Hindlimb muscle (tissue), 1 donor: ENCODE measurements at regions not wholly inside any gene's neighbourhood (a gene's known extent, or its start where the extent isn't known, plus 50 kb on each side); places are given as distances from the start of the nearest gene placed in this dataset.
"Not testable (repeated sequence)": the region's sequence is repeated elsewhere in the genome, so short reads cannot be mapped to it uniquely, and the experiment has no call there.

Experiments
- DNase-seq: peaks from one replicate; pipeline ENCODE4 v3.0.0-alpha.2; 2013

DNA sequence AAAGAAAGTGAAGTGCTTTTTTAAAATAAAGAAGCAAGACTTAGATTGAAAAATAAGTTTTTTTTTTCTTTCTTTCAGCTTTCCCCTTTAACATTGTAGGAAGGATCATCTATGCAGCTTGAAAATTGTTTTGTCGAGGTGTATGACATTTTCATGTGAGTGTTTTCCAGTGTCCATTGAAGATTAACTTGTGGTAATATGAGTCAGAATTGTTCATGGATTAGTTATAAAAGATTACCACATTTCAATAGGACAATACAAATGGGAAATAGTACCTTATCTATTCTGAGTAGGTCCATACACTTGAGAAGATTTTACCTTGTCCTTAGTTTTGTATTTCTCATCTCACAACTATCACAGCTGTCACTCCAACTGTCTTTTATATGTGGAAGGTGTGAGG lies 1234.7 kb downstream of the NSUN3 start:
- no peak for DNase-seq

DNA sequence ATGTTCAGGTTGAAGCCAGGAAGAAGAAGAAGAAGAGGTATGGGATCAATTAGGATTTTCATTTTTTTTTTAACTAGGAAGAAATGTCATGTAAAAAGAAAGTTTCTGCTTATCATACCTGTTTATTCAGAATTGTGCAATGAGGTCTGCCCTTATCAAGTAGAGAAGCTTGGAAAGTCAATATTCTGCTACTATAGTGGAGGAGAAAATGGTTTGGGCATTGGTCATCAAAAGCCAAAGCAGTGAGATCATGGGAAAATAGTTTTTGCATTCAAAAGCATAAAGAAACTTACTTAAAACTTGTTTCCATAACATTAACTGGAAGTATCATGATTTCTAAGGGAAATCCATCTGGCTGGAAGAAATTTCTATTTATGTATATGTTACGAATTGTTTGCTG lies 1239.2 kb downstream of the NSUN3 start:
- no peak for DNase-seq

- no peak for DNase-seq
Measured at GRCh38 chr3:95310560-95310959, 1247.7 kb downstream of the NSUN3 start.

DNA sequence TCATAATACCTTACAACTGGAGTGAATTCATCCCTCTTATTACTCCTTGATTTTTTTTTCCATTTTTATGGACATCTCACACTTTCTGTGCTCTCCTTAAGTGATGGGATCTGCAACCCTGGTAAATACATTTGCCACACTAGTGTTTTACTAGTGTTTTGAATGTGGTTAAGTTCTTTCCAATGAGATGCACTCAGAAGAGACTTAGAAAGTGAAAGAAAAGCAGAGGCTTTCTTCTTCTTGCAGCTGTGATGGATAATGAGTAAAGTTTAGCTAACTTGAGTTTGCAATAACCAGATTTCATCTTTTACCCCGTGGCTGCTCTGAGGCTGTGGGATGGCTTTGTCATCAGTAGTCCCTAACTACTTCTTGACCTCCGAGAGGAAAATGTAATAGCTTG lies 1248.4 kb downstream of the NSUN3 start:
- DNase-seq, result no peak

- no peak for DNase-seq
Measured at GRCh38 chr3:95312650-95313049, 1249.8 kb downstream of the NSUN3 start.

GRCh38 chr3:95319921-95320494 lies 1257.1 kb downstream of the NSUN3 start:
- no peak for DNase-seq

DNA sequence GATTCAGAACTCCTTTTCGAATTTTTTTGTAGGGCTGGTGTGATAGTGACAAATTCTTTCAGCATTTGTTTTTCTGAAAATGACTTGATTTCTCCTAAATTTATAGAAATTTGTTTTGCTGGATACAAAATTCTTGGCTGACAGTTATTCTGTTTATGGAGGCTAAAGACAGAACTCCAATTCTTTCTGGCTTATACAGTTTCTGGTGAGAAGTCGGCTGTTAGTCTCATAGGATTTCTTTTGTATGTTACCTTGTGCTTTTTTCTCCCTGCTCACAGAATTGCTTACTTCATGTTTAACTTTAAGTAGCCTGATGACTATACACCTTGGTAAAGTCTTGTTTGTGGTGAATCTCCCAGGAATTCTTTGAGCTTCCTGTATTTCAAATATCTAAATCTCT lies 1264.6 kb downstream of the NSUN3 start:
- DNase-seq, result no peak

DNA sequence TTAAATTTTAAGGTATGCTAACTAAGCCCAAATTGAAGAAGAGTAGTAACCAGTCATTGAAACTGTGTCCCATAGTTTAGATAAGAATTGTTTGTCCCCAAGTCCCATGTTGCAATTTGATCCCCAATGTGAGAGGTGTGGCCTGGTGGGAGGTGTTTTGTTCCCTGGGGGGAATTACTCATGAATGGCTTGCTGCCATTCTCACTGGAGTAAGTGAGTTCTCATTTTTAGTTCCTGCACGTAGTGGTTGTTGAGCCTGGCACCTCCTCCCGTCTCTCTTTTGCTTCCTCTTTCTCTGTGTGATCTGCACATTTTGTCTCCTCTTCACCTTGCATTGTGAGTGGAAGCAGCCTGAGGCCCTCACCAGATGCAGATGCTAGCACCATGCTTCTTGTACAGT lies 1271.0 kb downstream of the NSUN3 start:
- no peak for DNase-seq

- no peak for DNase-seq
Measured at GRCh38 chr3:95334461-95334860, 1271.6 kb downstream of the NSUN3 start.

GRCh38 chr3:95335517-95335916 lies 1272.7 kb downstream of the NSUN3 start:
- no peak for DNase-seq

DNA sequence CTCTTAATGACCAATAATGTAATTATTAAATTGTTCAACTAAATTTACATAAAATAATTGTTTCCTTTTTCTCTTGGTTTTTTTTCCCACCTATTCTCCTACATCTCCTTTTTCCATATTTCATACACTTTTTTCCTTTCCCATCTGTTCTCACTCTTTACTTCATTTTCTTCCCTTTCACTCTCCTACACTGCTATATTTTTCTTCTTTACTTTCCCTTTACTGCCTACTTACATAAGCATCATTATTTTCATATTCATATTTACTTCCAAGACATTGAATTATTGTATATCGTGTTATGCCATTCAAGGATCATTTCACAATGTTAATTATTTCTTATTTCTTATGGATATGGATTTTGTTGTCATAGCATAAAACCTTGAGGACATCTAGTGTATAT lies 1275.6 kb downstream of the NSUN3 start:
- DNase-seq, result no peak

DNA sequence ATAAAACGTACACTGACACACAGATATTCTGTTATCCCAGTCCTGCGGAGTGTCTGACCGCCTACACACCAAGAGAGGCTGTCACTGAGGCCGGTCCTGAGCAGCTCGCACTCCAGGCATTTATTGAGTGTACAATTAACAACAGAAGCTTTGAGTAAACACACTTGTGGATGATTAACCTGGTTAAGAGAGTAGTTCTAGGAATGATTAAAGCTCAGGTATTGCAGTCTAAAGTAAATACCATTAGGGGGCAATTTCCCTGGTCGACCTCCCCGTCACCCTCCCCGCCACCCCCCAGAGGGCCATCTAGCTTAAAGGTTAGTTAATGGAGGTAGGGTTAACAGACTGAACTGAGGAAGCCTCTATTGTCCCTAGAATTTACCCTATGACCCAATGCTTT lies 1278.5 kb downstream of the NSUN3 start:
- no peak for DNase-seq

- DNase-seq, result no peak
Measured at GRCh38 chr3:95343228-95343627, 1280.4 kb downstream of the NSUN3 start.

GRCh38 chr3:95343767-95344166 lies 1280.9 kb downstream of the NSUN3 start:
- no peak for DNase-seq

DNA sequence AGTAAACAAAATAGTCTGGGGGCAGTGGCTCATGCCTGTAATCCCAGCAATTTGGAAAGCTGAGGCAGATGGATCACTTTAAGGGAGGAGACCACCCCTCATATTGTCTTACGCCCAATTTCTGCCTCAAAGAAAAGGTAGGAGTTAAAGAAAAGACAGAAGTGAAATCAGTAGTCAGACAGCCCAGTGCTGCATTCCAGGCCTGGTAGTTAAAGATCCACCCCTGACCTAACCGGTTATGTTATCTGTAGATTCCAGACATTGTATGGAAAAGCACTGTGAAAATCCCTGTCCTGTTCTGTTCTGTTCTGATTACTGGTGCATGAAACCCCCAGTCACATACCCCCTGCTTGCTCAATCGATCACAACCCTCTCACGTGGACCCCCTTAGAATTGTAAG lies 1285.1 kb downstream of the NSUN3 start:
- DNase-seq, result not testable (repeated sequence)

DNA sequence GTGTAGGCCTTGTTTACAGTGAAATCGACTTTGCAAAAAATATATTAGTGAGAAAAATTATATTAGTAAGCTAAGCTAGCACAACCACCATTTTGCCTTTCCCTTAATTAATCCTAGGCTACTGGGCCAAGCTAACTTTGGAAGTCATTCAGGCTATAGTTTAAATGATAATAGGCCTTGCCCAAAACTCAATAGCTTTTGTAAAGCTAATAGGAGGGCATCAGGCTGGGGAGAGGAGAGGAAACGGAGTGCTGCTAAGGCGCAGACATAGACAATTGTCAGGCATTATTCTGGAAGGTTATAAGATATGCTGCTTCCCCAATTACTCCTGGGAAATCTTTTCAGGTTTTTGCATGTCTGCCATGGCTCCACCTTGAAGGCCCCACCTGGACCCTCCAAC lies 1286.0 kb downstream of the NSUN3 start:
- no peak for DNase-seq

DNA sequence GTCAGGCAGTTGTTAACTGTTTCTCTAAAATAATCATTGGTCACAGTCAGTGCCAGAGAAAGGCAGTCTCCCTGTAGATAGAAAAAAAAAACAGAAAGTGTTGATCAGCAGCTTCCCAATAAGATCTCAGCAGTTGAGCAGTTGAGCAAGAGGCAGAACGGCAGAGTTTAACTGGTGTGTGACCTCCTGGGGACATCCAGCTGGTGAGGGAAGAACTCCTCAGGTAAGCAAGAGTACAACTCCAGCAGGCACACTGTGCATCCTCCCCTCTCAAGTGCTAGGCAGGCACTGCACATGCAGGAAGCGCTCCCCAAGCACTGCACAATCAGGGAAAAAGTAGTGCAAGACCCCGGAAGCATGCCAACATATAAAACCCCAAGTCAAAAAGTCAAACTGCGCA lies 1287.2 kb downstream of the NSUN3 start:
- DNase-seq, result no peak

GRCh38 chr3:95351158-95351557 lies 1288.3 kb downstream of the NSUN3 start:
- DNase-seq, result no peak

DNA sequence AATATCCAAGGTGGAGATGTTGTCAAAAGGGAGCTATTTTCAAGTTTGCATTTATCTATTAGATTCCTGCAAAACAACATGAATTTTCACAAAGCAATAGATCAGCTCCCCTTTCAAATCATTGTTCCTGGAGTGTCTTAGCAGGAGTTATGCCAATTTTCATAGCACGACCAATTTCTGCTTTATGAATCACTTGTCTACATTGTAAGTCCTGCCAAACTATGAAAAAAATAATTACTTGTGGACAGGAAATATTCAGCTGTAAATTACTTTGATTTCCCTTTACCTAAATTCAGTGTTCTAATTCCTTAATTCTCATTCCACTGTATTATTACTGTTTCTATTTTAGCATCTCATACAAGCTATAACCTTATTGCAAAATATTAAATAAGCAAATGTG lies 1289.6 kb downstream of the NSUN3 start:
- DNase-seq, result no peak

GRCh38 chr3:95354489-95354888 lies 1291.6 kb downstream of the NSUN3 start:
- DNase-seq, result no peak

- no peak for DNase-seq
Measured at GRCh38 chr3:95356764-95357501, 1294.1 kb downstream of the NSUN3 start.

- DNase-seq, result no peak
Measured at GRCh38 chr3:95387242-95388021, 1324.6 kb downstream of the NSUN3 start.

DNA sequence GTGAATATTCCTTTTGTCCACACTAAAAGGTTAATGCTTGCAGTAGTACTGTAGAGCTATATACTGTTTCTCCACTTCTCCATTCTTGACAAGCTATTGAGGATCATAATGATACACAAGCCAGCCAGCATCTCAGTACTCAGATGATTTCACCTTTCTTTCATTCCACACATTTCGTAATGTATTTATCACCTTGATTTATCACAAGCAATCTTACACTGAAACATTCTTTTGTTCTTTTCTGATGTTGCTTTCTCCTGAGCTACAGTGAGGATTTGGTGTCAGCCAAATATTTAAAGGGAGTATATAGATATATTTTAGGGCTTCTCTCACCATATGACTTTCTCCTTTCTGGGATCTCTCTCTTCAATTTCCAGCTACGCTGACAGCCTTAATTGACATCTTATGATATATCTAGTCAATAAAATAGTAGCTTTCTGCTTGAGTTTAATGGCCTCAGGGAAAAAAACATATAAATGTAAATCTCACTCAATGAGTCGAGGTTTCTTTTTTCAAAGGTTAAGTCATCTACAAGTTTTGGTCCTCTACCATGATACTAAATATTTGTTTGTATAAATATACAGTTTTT lies 1327.0 kb downstream of the NSUN3 start:
- DNase-seq, result no peak

DNA sequence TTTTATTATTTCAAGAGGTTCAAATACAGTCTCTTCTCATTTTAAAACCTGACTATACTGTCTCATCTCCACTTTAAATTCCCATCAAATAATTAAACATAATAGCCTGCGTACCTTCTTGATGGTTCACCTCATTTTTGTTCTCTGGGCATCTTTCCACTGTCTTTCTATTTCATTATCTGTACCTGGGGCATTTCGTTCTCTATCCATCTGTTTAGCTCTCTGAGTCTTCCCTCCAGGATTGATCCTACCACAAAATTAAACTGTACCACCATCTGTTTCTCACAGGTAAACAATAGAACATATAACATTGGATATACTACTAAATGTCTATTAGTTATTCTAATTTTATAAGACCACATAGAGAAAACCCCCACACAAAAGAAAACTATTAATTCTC lies 1331.4 kb downstream of the NSUN3 start:
- no peak for DNase-seq
